Bronchial epithelial cell (primary cell): ENCODE measurements at regions not wholly inside any gene's neighbourhood (a gene's known extent, or its start where the extent isn't known, plus 50 kb on each side); places are given as distances from the start of the nearest gene placed in this dataset.

Source experiments
- DNase-seq: peaks from one replicate; pipeline ENCODE4 v3.0.0-alpha.2; 2010; ENCODE audit warnings: low read depth
- FAIRE-seq: peaks from 2 replicates; lab custom pipeline; 2011; peaks lifted over from hg19 to GRCh38; lab: Jason Lieb, UNC
- H3K27me3 ChIP-seq: 2 replicates; pipeline ENCODE4 v1.5.1; 2011; ENCODE audit warnings: low read length; ENCODE audit not compliant: control insufficient read depth, insufficient read depth
- H3K36me3 ChIP-seq: 2 replicates; pipeline ENCODE4 v1.5.1; 2011; ENCODE audit warnings: low read length; ENCODE audit not compliant: control insufficient read depth, insufficient read depth
- H3K4me3 ChIP-seq: 2 replicates; pipeline ENCODE4 v1.5.1; 2011; ENCODE audit warnings: mild to moderate bottlenecking, low read depth, low read length, control low read depth
- CTCF ChIP-seq: IDR thresholded peaks from 2 replicates; pipeline ENCODE4 v1.5.1; 2011; ENCODE audit warnings: mild to moderate bottlenecking, moderate library complexity, low read length, control low read depth, inconsistent platforms; ENCODE audit not compliant: insufficient read depth, severe bottlenecking

- Histone ChIP-seq H3K36me3 (no peaks in the 10 kb centered on the region), H3K4me3 (no peak overlapping the region), H3K27me3 (no peaks in the 10 kb centered on the region)
- TF ChIP-seq CTCF, result no peak
- DNase-seq (no peak), FAIRE-seq (no peak)
These were observed 199.7 kb upstream of the SLC14A2 start for GRCh38 chr18:45415614-45416013.

GRCh38 chr18:45416168-45416567, 199.1 kb upstream of the SLC14A2 start:
- FAIRE-seq (no peak), DNase-seq (no peak)
- Histone ChIP-seq H3K36me3 (no peaks in the 10 kb centered on the region), H3K27me3 (no peaks in the 10 kb centered on the region), H3K4me3 (no peak overlapping the region)
- no peak for TF ChIP-seq CTCF

GRCh38 chr18:45417392-45417791, 197.9 kb upstream of the SLC14A2 start:
- Histone ChIP-seq H3K27me3 (no peaks in the 10 kb centered on the region), H3K4me3 (no peak overlapping the region), H3K36me3 (no peaks in the 10 kb centered on the region)
- DNase-seq (no peak), FAIRE-seq (no peak)
- no peak for TF ChIP-seq CTCF

- H3K27me3 ChIP-seq, result peaks cover 2% of the 10 kb centered on the region
- no peaks in the 10 kb centered on the region for H3K36me3 ChIP-seq
- H3K4me3 ChIP-seq, result no peak overlapping the region
- FAIRE-seq (no peak), DNase-seq (no peak)
- no peak for TF ChIP-seq CTCF
These were observed 191.6 kb upstream of the SLC14A2 start for GRCh38 chr18:45423659-45424058.

GRCh38 chr18:45430041-45430440, 185.2 kb upstream of the SLC14A2 start:
- Histone ChIP-seq H3K36me3 (no peaks in the 10 kb centered on the region), H3K4me3 (no peak overlapping the region), H3K27me3 (peaks cover 2% of the 10 kb centered on the region)
- FAIRE-seq (no peak), DNase-seq (no peak)
- TF ChIP-seq CTCF, result no peak

GRCh38 chr18:45435810-45436209, 179.5 kb upstream of the SLC14A2 start:
- Histone ChIP-seq H3K27me3 (no peaks in the 10 kb centered on the region), H3K4me3 (no peak overlapping the region), H3K36me3 (no peaks in the 10 kb centered on the region)
- TF ChIP-seq CTCF, result no peak
- no peak for FAIRE-seq
- DNase-seq, result no peak
